ENCODE measurements at regions not wholly inside any gene's neighbourhood (a gene's known extent, or its start where the extent isn't known, plus 50 kb on each side); places are given as distances from the start of the nearest gene placed in this dataset.
A peak's percentile ranks its signal among the peaks of the same experiment; 100 is the strongest.

DNA sequence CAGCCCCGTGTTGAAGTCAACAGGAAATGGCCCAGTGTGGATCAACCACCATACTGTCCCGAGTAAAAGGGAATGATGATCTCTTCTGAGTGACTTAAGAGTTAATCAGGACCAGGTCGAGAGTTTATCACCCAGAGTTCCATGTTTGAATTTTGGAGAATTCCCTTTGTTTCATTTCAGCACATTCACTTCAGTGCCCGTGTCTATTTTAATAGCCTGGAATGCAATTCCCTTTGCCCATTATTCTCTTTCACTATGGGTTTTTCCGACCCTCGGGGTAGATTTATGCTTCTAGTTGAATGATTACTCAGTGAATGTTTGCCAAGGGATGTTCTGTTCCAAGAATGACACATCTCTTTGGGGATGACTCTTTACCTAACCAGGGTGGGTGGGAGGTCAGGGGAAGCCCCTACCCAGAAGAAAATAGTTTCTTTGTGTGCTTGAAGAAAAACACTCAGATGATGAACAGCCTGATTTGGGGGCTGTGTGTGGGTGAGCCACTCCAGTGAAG is 594.9 kb downstream of the INHBA start:
- intact Hi-C loops (cut with micrococcal nuclease; ENCODE audit: unreplicated experiment) = loop anchor here (1.0 to 10.0 kb wide), 3 partner anchors 26 to 777 kb away; no protein-coding TSS in a partner anchor
- Histone ChIP-seq H4K20me1 (ENCODE audit: control insufficient read depth, insufficient read depth) (no peaks in the 10 kb centered on the region), H3K4me1 (ENCODE audit: control insufficient read depth, insufficient read depth, low read length) (no peaks in the 10 kb centered on the region), H3K4me2 (ENCODE audit: control insufficient read depth, insufficient read depth) (no peak overlapping the region), H3K9ac (ENCODE audit: control insufficient read depth, insufficient read depth, low read length) (no peak overlapping the region), H3K27ac (ENCODE audit: control insufficient read depth, insufficient read depth) (no peak overlapping the region), H3K27me3 (replicated peaks in 1 of 2; ENCODE audit: control insufficient read depth in 2 of 2, insufficient read depth in 2 of 2, low read length in 1 of 2) (no peaks in the 10 kb centered on the region), H3K36me3 (ENCODE audit: control insufficient read depth in 2 of 2, insufficient read depth in 2 of 2, low read length in 1 of 2) (no peaks in the 10 kb centered on the region), H3K79me2 (ENCODE audit: control insufficient read depth, insufficient read depth, low read length) (no peaks in the 10 kb centered on the region), H3K4me3 (no peak overlapping the region), H2AFZ (ENCODE audit: control insufficient read depth, low read depth, low read length) (no peak overlapping the region), H3K9me3 (replicated peaks; ENCODE audit: control insufficient read depth, insufficient read depth, low read length) (no peaks in the 10 kb centered on the region)
- DNase-seq (ENCODE audit: low read depth, low spot score) (peak; percentile 4), ATAC-seq (peak; percentile 69), FAIRE-seq (no peak)
- CTCF ChIA-PET = no interaction called here
- 3% methylated on average over 6 of the region's 6 CpGs for WGBS (ENCODE audit: insufficient coverage, insufficient replicate concordance, low lambda C conversion rate, missing lambda C conversion rate)
- in situ Hi-C loops (cut with MboI) = no loop called here
- BruUV-seq (replicated peaks) = no TSS peak
- RAD21 ChIA-PET (ENCODE audit: unreplicated experiment) = interaction anchor here (1.6 to 2.0 kb wide), 2 partner anchors 9 to 93 kb away, joined by 3 to 5 read pairs; no protein-coding TSS in a partner anchor
- POLR2A ChIA-PET = no interaction called here
- SMC1A ChIA-PET (ENCODE audit: uncharacterized antibody, unreplicated experiment) = interaction anchor here (0.9 to 1.1 kb wide), 2 partner anchors 14 to 826 kb away, joined by 3 read pairs; no protein-coding TSS in a partner anchor
- TF ChIP-seq MEF2A (IDR thresholded peaks at IDR 0.05; ENCODE audit: insufficient read depth, low read depth, low read length) (0 out of 2 replicates have a peak, but pooled peaks have one; percentile 43), ZNF207 (IDR thresholded peaks at IDR 0.05; ENCODE audit: borderline replicate concordance) (no peak), IKZF1 (conservative IDR thresholded peaks at IDR 0.05) (peak; percentile 59), EED (IDR thresholded peaks at IDR 0.05; ENCODE audit: low read depth) (peak; percentile 51; the same call in 1 of the 2 replicates), FOXM1 (IDR thresholded peaks at IDR 0.05; ENCODE audit: low read depth, low read length) (peak; percentile 40; the same call in 1 of the 2 replicates), PML (IDR thresholded peaks at IDR 0.05; ENCODE audit: low read length) (no peak), CBX3 (IDR thresholded peaks at IDR 0.05; ENCODE audit: borderline replicate concordance, low read depth) (no peak), NFIC (IDR thresholded peaks at IDR 0.05; ENCODE audit: low read depth, low read length) (peak; percentile 85), MTA2 (IDR thresholded peaks at IDR 0.05; ENCODE audit: low read depth) (peak; percentile 68; the same call in 1 of the 2 replicates), EGR1 (IDR thresholded peaks at IDR 0.05; ENCODE audit: borderline replicate concordance in 1 of 2, low read depth in 2 of 2, low read length in 2 of 2) (peak in 1 of 2 experiments; percentile 27; a peak in 1 of 3 replicates), EP300 (IDR thresholded peaks at IDR 0.05; ENCODE audit: borderline replicate concordance in 1 of 2, control insufficient read depth in 1 of 2, low read depth in 2 of 2, low read length in 2 of 2) (peak in 1 of 2 experiments; percentile 21; a peak in 1 of 4 replicates), JUNB (IDR thresholded peaks at IDR 0.05) (peak; percentile 82), IKZF2 (IDR thresholded peaks at IDR 0.05) (peak; percentile 68 to 72; a peak in 2 of 4 replicates), NFYA (IDR thresholded peaks at IDR 0.05; ENCODE audit: borderline replicate concordance, low read depth, low read length) (no peak), CHD4 (IDR thresholded peaks at IDR 0.05) (no peak), KAT2A (conservative IDR thresholded peaks at IDR 0.05; ENCODE audit: control insufficient read depth, low read depth, low read length) (no peak), DPF2 (IDR thresholded peaks at IDR 0.05) (0 out of 2 replicates have a peak, but pooled peaks have one; percentile 31), ZNF24 (IDR thresholded peaks at IDR 0.05) (no peak), CREM (IDR thresholded peaks at IDR 0.05; ENCODE audit: low read depth) (0 out of 2 replicates have a peak, but pooled peaks have one; percentile 26)
- TF ChIP-seq, protein P1, sequence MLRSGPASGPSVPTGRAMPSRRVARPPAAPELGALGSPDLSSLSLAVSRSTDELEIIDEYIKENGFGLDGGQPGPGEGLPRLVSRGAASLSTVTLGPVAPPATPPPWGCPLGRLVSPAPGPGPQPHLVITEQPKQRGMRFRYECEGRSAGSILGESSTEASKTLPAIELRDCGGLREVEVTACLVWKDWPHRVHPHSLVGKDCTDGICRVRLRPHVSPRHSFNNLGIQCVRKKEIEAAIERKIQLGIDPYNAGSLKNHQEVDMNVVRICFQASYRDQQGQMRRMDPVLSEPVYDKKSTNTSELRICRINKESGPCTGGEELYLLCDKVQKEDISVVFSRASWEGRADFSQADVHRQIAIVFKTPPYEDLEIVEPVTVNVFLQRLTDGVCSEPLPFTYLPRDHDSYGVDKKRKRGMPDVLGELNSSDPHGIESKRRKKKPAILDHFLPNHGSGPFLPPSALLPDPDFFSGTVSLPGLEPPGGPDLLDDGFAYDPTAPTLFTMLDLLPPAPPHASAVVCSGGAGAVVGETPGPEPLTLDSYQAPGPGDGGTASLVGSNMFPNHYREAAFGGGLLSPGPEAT (IDR thresholded peaks at IDR 0.05; ENCODE audit: low read depth) = no peak
- TF ChIP-seq, protein P2, sequence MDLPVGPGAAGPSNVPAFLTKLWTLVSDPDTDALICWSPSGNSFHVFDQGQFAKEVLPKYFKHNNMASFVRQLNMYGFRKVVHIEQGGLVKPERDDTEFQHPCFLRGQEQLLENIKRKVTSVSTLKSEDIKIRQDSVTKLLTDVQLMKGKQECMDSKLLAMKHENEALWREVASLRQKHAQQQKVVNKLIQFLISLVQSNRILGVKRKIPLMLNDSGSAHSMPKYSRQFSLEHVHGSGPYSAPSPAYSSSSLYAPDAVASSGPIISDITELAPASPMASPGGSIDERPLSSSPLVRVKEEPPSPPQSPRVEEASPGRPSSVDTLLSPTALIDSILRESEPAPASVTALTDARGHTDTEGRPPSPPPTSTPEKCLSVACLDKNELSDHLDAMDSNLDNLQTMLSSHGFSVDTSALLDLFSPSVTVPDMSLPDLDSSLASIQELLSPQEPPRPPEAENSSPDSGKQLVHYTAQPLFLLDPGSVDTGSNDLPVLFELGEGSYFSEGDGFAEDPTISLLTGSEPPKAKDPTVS (IDR thresholded peaks at IDR 0.05; ENCODE audit: low read depth, low read length) = no peak
- TF ChIP-seq, protein P3, sequence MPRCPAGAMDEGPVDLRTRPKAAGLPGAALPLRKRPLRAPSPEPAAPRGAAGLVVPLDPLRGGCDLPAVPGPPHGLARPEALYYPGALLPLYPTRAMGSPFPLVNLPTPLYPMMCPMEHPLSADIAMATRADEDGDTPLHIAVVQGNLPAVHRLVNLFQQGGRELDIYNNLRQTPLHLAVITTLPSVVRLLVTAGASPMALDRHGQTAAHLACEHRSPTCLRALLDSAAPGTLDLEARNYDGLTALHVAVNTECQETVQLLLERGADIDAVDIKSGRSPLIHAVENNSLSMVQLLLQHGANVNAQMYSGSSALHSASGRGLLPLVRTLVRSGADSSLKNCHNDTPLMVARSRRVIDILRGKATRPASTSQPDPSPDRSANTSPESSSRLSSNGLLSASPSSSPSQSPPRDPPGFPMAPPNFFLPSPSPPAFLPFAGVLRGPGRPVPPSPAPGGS (IDR thresholded peaks at IDR 0.05; ENCODE audit: borderline replicate concordance, insufficient read depth, low read depth, low read length, poor library complexity, severe bottlenecking) = peak; percentile 65

Data from GM12878 (cell line).